NCI-H510A (cell line): ENCODE measurements at regions not wholly inside any gene's neighbourhood (a gene's known extent, or its start where the extent isn't known, plus 50 kb on each side); places are given as distances from the start of the nearest gene placed in this dataset.

ENCODE experiments used
- DNase-seq: peaks from one replicate; lab custom pipeline; 2025; lab: John Stamatoyannopoulos, UW

DNA sequence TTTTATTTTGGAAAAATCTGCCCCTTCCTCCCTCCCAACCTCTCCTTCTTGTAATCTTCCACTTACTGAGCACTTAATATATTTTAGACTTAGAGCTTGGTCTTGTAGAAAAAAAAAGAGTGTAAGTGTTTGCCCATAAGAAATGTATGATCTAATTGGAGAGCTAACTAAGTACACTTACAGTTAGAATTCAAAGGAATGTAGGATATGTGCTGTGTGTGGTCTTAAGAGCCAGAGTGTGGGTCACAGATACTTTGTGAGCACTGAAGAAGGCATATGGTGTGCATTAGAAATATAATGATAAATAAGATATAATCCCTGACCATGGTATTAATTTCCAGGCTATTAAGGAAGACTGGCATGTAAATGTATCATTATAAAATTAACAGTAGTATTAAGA lies 91.8 kb upstream of the ZNF521 start:
- DNase-seq: no peak

DNA sequence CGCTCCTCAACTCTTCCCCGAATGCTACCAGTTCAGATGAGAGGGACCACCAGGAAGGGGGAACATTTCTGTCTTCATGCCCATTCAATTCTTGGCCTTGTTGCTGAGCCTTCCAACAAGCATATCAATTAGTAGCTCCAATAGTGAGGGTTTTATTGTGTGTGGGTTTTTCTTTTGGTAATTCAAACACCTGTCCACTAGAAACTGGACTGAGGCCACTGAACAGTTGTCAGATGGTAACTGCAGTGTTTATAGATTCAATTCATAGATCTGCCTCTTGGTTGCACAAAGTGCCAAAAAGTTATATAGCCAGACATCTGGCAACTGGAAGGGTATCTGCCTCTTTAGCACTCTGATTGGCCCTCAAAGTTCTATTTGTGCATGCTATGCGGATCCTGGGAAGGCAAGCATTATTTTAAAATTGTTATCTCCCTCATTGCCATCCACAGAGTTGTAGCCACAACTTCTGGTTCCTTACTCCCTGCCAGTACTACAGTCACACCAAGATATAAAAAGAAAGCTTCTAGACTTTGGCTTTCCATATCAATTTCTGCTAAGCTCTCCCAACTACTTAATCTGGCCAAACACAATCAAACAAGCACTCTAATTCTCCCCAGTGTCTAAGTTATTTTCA lies 83.3 kb upstream of the ZNF521 start:
- no peak for DNase-seq

DNA sequence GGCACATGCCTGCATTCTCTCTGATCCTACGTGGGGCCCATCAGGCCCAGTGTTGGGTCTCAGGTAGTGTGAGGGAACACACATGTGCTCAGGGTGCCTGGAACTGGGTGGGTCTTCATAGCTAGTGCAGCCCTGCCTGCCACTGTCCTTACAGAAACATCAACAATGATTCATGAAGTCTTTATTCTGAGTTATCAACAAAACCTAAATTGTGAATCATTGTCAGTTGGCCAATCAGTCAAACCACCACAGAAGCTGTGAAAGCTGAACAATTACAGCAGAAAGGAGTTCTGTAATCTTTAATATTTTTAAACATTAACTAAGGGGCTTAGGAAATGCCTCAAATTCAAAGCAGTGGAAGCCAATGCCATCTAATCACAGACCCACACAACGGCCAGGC lies 82.8 kb upstream of the ZNF521 start:
- DNase-seq: no peak

DNA sequence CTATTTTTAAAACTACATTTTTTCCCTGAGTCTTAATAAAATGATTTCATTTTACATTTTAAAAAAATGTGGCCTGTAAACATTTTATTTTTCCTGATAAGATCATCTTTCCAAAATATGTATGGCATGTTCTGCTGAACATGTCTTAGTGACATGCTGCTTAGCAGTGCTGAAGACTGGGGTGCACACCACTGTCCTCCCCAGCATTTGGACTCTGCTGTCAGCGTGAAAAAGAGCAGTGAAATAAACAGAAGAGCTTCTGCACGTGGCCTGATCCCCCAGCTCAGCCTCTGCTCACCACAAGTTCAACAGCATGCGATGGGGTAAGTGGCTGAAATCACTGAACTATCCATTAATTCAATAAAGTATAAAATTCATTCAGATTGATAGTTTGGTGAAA lies 81.6 kb upstream of the ZNF521 start:
- no peak for DNase-seq

DNA sequence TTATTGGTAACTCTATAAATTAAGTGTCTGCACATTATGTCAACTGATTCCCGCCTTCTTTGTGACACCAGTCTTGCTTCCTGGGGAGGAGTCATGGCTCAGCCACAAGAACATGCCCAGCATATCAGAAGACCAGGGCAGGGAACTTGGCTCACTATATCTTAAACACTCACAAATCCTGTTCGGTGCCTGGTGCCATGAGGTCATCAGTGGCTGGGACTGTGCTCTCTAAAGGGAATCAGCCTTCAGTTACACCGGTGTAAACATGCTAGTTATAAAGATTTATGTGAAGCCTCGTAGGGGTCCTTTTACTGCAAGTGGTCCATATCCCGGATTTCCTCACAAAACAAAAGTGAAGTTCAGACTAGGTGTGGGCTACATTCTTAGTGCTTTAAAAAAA lies 73.1 kb upstream of the ZNF521 start:
- DNase-seq: no peak

DNA sequence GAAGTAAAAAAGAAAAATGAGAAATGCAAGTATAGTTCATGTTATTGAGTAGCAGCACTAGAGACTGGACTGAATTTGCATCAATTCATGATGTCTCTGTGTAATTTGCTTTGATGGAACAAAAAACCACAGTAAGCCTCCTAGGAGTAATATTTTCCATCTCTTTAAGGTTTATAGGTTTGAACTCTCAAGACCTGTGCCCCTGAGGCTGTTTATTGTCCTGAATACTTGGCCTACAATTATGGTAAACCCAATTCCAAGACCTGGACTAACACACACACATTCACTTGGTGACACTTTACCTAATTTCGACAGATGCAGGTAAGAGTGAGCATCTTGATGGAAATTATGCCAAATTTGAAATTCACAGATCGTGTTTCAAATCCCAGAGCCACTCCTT lies 71.8 kb upstream of the ZNF521 start:
- DNase-seq: no peak

DNA sequence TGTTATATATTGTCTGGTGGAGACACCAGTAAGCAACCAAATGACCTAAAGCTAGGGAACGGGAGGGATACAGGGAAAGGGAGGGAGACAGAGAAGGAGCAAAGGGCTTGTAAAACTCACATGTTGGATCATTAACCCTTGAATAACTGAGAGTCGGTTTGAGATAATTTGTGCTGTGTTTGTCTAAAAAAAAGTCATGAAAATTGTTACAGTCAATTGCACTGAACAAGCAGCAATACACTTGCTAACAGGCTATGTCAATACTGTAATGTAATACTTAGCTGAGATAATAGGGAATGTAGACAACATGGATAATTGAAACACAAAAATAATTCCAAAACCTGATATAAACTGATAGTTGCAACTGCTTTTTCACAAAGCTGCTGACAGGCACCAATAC lies 71.3 kb upstream of the ZNF521 start:
- DNase-seq: no peak

DNA sequence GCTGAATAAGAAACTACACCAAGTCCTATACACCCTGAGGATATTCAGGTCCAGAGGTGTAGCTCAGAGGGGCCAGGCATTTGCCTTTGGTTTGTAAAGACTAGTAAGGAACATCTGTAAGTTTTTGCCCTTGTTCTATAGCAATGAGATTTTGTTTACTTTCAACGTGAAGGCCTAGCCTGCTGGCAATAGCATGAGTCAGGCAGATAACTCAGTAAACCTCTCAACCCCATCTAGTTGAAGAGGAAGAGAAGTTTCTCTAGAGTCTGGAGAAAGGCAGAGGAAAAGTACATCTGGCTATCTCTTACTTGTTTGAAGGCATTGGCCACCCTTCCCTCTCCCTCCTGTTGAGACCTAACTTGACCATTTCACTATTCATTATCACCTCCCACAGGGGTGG lies 70.3 kb upstream of the ZNF521 start:
- DNase-seq: no peak

DNA sequence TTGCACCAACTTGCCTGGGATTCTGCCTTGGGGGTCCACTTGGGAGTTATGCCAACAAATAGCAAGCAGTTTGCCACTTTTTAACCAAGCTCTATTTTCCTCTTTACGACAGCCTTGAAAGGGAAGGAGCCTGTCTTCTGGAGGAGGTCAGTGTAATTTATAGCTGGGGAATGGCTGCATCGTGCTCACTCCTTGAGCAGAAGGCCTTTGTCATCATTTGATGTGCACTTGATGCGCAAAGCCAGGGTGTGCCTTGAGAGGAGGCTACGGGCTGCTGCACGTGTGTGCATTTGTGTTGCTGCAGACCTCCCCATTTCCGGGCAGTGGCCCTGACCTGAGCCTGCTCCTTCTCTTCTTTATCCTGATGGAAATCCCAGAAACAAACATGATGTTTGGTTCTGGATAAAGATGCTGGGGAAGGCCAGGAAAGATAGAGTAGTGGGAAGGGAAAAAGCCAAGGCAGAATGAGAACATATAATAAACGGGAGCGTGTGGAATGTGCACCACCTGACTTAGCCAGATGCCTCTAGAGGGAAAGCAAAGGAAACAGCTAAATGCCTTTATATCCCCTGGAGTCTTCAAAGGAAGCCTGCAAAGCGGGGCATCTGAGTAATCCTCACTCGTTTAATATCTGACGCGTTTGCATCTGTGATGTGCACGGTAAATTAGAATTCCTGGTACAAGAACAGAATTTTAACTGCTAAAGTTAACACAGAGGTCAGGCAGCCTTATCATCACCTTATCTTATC lies 68.3 kb upstream of the ZNF521 start:
- DNase-seq: no peak

DNA sequence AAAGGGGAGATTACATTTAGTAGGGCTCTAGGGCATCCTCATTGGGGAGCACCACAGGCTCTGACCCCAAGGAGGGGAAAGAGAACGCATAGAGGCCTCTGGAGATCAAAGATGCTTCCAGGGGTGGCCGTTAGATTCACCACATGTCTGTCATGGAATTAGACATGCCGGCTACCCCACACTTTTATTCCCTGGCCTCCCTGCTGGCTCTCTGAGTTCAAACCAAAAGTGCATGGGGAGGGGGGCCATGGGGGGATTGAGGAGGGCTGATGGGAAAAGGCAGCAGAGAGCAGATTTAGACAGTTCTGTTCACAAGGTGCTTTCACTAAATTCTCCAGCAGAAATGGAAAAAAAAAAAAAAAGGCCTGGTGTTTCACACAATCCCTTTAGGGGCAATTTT lies 64.4 kb upstream of the ZNF521 start:
- DNase-seq: no peak

DNA sequence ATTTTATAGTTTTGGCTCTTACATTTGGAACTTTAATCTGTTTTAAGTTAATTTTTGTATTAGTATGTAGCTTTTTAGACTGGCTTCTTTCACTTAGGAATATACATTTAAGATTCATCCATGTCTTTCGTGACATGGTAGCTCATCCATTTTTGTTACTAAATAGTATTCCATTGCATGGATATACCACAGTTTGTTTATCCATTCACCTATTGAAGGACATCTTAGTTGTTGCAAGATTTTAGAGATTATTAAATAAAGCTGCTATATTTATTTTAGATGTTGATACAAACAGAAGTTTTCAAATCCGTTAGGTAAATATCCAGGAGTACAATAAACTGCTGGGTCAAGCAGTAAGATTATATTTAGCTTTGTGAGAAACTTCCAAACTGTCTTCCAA lies 58.0 kb upstream of the ZNF521 start:
- DNase-seq: no peak

DNA sequence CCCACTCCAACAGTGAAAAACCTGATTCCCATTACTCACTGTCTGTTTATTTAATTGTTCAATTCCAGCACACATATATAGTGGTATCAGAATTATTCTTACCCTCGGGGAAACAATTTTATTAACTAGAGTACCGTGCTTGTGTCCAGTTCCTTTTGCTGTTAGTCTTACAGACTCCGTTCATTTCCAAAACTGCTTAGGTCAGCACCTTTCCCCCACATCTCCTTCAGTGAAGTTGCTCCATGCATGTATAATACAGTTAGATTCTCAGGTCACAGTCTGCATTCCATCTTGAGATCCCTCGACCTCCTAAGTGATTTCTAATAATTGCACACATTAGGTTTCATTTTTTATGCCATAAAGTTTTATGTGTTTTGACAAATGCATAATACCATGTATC lies 56.3 kb upstream of the ZNF521 start:
- DNase-seq: no peak
